OCI-LY1 (cell line): ENCODE measurements at regions not wholly inside any gene's neighbourhood (a gene's known extent, or its start where the extent isn't known, plus 50 kb on each side); places are given as distances from the start of the nearest gene placed in this dataset.

Source experiments
- EZH2 ChIP-seq: fragments of 200-600 bp; sonication (generic), shearing (Covaris generic); IDR thresholded peaks from 2 replicates; pipeline ENCODE4 v1.8.0; 2017; ENCODE audit warnings: borderline replicate concordance, mixed run types, mild to moderate bottlenecking, antibody characterized with exemption, low read length, moderate library complexity, mixed read lengths
- TF ChIP-seq, protein P1 (sequence below): fragments of 200-600 bp; sonication (generic), shearing (Covaris generic); IDR thresholded peaks from 2 replicates; pipeline ENCODE4 v1.5.1; 2017; ENCODE audit warnings: mild to moderate bottlenecking, antibody characterized with exemption, low read length, moderate library complexity, mixed read lengths

DNA sequence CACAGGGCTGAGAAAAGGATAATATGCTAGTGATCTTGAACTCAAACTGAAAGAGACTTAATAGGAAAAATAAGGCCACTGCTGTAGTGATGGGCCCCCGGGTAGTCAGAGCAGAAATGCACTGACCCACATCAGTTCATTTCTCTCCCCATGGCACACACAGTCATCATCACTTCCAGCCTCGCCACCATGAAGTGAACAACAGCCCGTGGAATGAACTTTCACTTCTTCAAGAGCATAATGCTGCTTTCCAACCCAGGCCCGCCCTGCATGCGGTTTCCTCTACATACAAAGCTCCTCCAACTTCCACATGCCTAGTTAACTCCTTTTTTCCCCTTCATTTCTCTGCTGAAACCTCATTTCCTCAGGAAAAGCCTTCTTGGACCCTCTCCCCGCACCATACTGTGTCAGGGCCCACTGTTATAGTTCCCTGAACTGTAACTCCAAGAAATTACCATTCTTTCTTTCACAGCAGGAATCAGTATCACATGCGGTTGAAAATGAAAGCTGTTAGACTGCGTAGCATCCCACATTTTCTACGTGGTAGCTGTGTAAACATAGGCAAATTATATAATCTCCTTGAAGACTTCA lies 65.8 kb upstream of the SMIM36 start:
- TF ChIP-seq, protein P1, sequence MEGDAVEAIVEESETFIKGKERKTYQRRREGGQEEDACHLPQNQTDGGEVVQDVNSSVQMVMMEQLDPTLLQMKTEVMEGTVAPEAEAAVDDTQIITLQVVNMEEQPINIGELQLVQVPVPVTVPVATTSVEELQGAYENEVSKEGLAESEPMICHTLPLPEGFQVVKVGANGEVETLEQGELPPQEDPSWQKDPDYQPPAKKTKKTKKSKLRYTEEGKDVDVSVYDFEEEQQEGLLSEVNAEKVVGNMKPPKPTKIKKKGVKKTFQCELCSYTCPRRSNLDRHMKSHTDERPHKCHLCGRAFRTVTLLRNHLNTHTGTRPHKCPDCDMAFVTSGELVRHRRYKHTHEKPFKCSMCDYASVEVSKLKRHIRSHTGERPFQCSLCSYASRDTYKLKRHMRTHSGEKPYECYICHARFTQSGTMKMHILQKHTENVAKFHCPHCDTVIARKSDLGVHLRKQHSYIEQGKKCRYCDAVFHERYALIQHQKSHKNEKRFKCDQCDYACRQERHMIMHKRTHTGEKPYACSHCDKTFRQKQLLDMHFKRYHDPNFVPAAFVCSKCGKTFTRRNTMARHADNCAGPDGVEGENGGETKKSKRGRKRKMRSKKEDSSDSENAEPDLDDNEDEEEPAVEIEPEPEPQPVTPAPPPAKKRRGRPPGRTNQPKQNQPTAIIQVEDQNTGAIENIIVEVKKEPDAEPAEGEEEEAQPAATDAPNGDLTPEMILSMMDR, result no peak
- TF ChIP-seq EZH2, result no peak
